ENCODE measurements at regions not wholly inside any gene's neighbourhood (a gene's known extent, or its start where the extent isn't known, plus 50 kb on each side); places are given as distances from the start of the nearest gene placed in this dataset.
"Not testable (repeated sequence)": the region's sequence is repeated elsewhere in the genome, so short reads cannot be mapped to it uniquely, and the experiment has no call there.

DNA sequence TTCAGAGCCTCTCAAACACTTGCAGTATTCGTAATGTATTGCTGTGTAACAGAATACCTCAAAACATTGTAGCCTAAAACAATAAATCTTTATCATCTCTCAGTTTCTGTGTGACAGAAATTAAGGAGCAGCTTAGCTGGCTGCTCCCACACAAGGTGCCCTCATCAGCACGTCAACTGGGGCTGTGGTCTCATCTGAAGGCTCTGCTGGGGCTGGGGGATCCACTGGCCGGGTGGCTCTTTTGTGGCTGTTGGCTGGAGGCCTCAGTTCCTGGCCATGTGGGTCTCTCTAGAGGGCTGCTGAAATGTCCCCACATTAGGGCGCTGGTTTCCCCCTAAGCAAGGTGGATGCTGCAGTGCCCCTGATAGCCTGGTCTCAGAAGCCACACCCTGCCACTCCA is 113.4 kb upstream of the CIBAR2 start:
- DNase-seq: no peak

- DNase-seq: no peak
Observed at GRCh38 chr16:85227084-85227945, 115.0 kb upstream of the CIBAR2 start.

GRCh38 chr16:85227946-85228862 is 115.9 kb upstream of the CIBAR2 start:
- no peak for DNase-seq

DNA sequence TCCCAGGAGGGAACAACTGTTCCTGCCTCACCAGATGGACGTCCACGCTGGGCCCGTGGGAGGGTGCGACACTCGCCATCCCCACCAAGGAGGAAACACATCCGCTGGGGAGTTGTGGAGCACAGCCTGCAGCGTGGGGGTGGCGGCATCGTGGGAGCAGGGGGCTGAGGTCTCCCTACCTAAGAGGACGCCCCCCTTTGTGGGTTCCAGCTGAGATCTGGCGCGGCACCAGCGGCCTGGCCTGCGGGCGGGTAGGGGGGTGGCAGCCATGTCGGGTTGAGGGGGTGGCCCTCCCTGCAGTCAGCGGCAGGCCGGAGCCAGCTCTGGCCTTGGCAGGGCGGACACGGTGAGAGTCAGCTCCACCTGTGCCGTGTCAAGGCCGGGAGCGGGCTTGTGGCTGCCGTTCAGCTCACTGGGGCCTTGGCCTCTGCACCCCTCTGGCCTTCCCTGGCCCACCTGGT is 116.7 kb upstream of the CIBAR2 start:
- DNase-seq: no peak

- DNase-seq: no peak
Observed at GRCh38 chr16:85229869-85230462, 117.7 kb upstream of the CIBAR2 start.

DNA sequence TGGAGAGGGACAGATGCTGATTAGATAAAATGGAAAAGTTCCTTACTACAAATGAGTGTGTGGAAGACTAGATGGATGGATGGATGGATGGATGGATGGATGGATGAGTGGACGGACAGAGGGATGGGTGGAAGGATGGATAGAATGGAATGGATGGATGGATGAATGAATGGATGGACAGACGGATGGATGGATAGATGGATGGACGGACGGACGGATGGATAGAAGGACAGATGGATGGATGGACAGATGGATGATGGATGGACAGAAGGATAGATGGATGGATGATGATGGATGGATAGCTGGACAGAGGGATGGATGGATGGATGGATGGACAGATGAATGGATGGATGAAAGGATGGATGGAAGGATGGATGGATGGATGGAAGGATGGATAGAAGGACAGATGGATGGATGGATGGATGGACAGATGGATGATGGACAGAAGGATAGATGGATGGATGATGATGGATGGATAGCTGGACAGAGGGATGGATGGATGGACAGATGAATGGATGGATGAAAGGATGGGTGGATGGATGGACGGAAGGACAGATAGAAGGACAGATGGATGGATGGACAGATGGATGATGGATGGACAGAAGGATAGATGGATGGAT is 118.6 kb upstream of the CIBAR2 start:
- not testable (repeated sequence) for DNase-seq

DNA sequence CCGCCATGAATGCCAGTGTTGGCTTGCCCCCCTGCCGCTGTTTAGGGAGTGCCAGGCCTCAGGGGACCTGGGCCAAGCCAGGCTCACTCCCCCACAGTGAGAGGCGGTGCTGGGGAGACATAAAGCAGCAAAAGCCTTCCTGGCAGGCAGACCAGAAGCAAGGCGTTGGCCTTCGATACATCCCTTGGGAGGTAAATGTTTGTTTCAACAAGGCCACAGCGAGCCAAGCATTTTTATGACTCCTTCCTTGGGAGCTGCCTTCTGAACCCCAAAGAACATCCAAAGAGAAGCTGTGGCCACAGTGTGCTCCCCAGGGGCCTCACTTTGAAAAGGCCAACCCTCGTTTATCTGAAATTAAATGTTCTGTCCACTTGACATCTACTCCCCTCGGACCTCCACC is 119.7 kb upstream of the CIBAR2 start:
- no peak for DNase-seq

GRCh38 chr16:85232369-85233142 is 120.3 kb upstream of the CIBAR2 start:
- DNase-seq: no peak

GRCh38 chr16:85233516-85233915 is 121.2 kb upstream of the CIBAR2 start:
- no peak for DNase-seq

- no peak for DNase-seq
Observed at GRCh38 chr16:85234310-85235204, 122.3 kb upstream of the CIBAR2 start.

GRCh38 chr16:85235991-85236817 is 123.9 kb upstream of the CIBAR2 start:
- DNase-seq: no peak

DNA sequence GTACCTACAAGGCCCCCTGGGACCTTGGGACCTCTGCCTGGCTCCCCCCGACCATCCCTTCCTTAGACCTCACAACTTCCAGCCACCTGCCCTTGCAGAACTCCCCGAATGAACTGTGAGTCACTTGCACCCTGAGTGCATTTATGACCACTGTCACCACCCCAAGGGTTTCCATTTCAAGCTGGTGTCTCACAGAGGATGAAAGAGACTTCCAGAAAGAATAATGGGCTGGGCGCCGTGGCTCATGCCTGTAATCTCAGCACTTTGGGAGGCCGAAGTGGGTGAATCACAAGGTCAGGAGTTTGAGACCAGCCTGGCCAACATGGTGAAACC is 124.5 kb upstream of the CIBAR2 start:
- no peak for DNase-seq

DNA sequence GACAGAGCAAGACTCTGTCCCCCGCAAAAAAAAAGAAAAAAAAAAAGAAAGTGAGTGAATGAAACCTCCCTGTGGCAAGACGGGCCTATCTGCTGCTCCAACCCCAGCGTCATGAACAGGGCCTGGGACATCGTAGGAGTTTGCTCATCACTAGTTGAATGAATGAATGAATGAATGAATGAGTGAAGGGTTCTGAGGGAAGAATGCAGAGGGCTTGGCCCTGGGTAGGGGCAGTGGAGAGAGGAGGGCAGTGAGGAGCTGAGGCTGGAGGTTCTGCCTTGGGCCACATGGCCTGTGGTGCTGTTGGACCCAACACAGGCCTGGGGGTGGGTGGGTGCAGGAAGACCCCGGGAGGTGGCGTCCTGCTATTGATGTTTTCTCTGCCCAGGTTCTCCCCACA is 125.5 kb upstream of the CIBAR2 start:
- DNase-seq: no peak

DNA sequence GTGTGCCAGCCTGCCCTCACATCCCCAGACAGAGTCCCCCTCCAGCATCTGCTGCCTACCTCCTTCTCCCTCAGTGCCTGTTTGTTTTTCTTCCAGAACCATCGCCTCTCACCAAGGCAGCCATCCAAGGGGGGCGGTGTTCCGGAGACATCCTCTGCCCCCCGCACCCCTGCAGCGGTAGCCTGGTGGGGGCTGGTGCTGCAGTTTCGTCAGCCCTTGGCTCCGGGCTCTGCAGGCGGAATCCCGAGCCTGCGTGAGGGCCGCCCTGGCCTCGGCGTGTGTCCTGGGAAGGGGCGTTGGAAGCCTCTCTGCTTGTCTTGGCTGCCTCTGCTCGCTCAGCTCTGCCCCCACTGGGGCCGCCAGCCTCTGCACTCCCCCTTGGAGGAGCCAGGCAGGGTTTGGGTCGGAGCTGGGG is 126.0 kb upstream of the CIBAR2 start:
- DNase-seq: no peak

- DNase-seq: no peak
Observed at GRCh38 chr16:85239239-85239638, 127.0 kb upstream of the CIBAR2 start.

DNA sequence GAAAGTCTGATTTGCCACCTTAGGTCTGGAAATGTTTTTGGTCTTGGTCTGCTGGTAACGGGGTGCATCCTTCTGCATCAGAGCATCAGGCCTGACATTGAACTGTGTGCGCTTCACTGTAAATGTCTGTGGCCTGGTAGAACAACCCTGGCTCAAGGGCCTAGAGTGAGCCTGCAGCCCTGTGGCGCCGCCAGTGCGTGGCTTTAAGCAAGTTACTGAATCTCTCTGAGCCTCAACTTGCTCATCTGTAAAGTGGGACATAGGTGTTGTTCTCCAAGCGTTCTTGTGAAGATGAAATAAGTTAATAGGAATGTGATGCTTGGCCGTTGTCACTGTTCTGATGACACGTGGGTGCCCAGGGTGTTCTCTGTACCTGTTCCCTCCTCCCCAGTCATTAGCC is 127.6 kb upstream of the CIBAR2 start:
- no peak for DNase-seq

- no peak for DNase-seq
Observed at GRCh38 chr16:85240982-85241924, 129.0 kb upstream of the CIBAR2 start.

- DNase-seq: no peak
Observed at GRCh38 chr16:85242140-85242539, 129.9 kb upstream of the CIBAR2 start.

GRCh38 chr16:85243308-85243707 is 131.0 kb upstream of the CIBAR2 start:
- no peak for DNase-seq

All from activated CD4-positive, alpha-beta T cell treated with anti-CD3 and anti-CD28 coated beads, Interleukin-2, amount 50 U/mL, for 4 hours (primary cell).